K562 (cell line): ENCODE measurements at regions not wholly inside any gene's neighbourhood (a gene's known extent, or its start where the extent isn't known, plus 50 kb on each side); places are given as distances from the start of the nearest gene placed in this dataset.

ENCODE experiments used
- BRF2 ChIP-seq: IDR thresholded peaks from 3 replicates; pipeline ENCODE4 v1.6.1; 2011; ENCODE audit warnings: borderline replicate concordance, mild to moderate bottlenecking; ENCODE audit not compliant: insufficient read length, insufficient read depth
- EGR1 ChIP-seq: fragments of 450-650 bp; conservative IDR thresholded peaks from 2 replicates; pipeline ENCODE4 v1.6.1; 2017; ENCODE audit warnings: mild to moderate bottlenecking
- ETV5 ChIP-seq: sonication (generic); formaldehyde crosslinking; IDR thresholded peaks from 2 replicates; pipeline ENCODE4 v1.4.0; 2020; ENCODE audit warnings: low read depth, mild to moderate bottlenecking, missing genetic modification reagents
- KDM5B ChIP-seq: fragments of 200-600 bp; sonication (generic); IDR thresholded peaks from 2 replicates; pipeline ENCODE4 v1.6.1; 2012; ENCODE audit warnings: low read depth, mild to moderate bottlenecking, moderate library complexity, low read length, control low read depth, inconsistent platforms; ENCODE audit not compliant: insufficient replicate concordance
- PTBP1 ChIP-seq: fragments of 200-400 bp; formaldehyde crosslinking; IDR thresholded peaks from 2 replicates; pipeline ENCODE4 v1.6.1; 2017; ENCODE audit warnings: low read depth, low read length
- SRSF7 ChIP-seq: fragments of 200-400 bp; formaldehyde crosslinking; optimal IDR thresholded peaks from 2 replicates; pipeline ENCODE3; 2017; ENCODE audit warnings: mild to moderate bottlenecking, low read depth, low read length
- TF ChIP-seq, protein P1 (sequence below): fragments of 250-450 bp; sonication (Bioruptor Pico); IDR thresholded peaks from 2 replicates; pipeline ENCODE4 v1.4.0; 2020; ENCODE audit warnings: mild to moderate bottlenecking, moderate library complexity
- TF ChIP-seq, protein P2 (sequence below): fragments of 200-800 bp; sonication (Bioruptor generic); IDR thresholded peaks from 2 replicates; pipeline ENCODE4 v1.6.1; 2017; ENCODE audit warnings: missing genetic modification characterization, missing compliant biosample characterization

DNA sequence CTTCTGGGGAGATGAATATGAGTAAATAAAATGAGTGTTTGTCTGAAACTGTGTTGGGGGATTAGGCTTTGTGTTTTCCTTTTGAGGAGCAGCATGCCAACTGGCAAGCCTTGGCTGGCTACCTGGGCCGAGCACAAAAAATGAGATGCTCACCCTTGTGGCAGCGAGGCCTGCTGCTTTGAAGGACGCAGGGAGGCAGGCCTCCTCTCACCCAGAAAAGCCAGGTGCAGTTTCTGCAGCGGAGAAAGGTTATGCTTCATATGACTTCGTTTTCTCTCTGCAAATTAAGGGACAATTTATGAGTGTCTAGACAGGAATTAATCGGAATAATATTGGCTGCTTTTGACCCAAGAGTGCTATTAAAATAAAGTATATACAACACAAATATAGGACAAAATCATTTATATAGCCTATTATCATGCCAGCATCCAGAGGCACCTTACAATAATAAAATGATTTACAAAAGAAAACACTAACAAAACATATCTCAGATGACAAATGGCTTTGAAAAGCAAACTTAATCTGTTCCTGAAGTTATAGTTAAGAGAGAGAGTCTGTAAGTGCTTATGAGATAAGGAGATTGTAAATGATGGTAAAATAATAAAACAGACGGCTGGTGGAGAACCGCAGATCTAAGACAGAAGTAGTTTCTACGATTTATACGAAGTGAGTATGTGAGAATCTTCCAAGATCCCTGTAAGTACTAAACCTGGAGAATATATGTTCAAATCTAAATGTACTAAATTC, 682.8 kb upstream of the NR2F2 start (continued):
- TF ChIP-seq, protein P1, sequence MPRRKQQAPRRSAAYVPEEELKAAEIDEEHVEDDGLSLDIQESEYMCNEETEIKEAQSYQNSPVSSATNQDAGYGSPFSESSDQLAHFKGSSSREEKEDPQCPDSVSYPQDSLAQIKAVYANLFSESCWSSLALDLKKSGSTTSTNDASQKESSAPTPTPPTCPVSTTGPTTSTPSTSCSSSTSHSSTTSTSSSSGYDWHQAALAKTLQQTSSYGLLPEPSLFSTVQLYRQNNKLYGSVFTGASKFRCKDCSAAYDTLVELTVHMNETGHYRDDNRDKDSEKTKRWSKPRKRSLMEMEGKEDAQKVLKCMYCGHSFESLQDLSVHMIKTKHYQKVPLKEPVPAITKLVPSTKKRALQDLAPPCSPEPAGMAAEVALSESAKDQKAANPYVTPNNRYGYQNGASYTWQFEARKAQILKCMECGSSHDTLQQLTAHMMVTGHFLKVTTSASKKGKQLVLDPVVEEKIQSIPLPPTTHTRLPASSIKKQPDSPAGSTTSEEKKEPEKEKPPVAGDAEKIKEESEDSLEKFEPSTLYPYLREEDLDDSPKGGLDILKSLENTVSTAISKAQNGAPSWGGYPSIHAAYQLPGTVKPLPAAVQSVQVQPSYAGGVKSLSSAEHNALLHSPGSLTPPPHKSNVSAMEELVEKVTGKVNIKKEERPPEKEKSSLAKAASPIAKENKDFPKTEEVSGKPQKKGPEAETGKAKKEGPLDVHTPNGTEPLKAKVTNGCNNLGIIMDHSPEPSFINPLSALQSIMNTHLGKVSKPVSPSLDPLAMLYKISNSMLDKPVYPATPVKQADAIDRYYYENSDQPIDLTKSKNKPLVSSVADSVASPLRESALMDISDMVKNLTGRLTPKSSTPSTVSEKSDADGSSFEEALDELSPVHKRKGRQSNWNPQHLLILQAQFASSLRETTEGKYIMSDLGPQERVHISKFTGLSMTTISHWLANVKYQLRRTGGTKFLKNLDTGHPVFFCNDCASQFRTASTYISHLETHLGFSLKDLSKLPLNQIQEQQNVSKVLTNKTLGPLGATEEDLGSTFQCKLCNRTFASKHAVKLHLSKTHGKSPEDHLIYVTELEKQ (CRISPR knock-in tag): no peak
- TF ChIP-seq PTBP1: no peak
- TF ChIP-seq, protein P2, sequence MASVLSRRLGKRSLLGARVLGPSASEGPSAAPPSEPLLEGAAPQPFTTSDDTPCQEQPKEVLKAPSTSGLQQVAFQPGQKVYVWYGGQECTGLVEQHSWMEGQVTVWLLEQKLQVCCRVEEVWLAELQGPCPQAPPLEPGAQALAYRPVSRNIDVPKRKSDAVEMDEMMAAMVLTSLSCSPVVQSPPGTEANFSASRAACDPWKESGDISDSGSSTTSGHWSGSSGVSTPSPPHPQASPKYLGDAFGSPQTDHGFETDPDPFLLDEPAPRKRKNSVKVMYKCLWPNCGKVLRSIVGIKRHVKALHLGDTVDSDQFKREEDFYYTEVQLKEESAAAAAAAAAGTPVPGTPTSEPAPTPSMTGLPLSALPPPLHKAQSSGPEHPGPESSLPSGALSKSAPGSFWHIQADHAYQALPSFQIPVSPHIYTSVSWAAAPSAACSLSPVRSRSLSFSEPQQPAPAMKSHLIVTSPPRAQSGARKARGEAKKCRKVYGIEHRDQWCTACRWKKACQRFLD (CRISPR knock-in tag): no peak
- TF ChIP-seq SRSF7: no peak
- no peak for TF ChIP-seq BRF2
- TF ChIP-seq EGR1: no peak
- TF ChIP-seq ETV5 (CRISPR knock-in tag): no peak
- no peak for TF ChIP-seq KDM5B
- TF ChIP-seq, all 486 proteins: peak for 0
